ENCODE measurements at regions not wholly inside any gene's neighbourhood (a gene's known extent, or its start where the extent isn't known, plus 50 kb on each side); places are given as distances from the start of the nearest gene placed in this dataset.

- Mint-ChIP-seq H3K27ac (no peak overlapping the region), H3K27me3 (ENCODE audit: insufficient read depth) (no peaks in the 10 kb centered on the region), H3K4me3 (no peak overlapping the region), H3K4me1 (ENCODE audit: low read depth) (no peaks in the 10 kb centered on the region), H3K36me3 (ENCODE audit: low read depth) (peaks cover 3% of the 10 kb centered on the region; the same call in 1 of the 2 replicates), H3K9me3 (peaks cover 46% of the 10 kb centered on the region)
- TF ChIP-seq CTCF (IDR thresholded peaks at IDR 0.05) = no peak
- no peak for DNase-seq
Measured at GRCh38 chr4:18201885-18202284, 180.3 kb upstream of the LCORL start.

DNA sequence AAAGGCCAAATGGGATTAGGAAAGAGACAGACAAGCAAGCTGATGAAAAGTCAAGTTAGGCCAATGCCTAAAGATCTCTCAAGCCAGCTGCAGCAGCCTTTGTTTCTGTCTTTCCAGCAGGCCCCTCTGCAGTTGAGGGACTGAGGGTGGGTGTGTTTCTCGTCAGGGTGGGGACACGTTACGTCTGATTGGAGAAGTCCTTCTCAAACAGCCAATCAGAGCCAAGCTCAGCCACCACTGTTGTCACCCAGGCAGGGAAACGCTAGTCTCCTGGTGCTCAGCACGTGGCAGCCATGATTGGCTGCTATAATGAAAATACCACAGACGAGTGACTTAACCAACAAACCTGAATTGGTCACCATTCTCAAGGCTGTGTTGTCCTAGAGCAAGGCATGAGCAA lies 177.1 kb upstream of the LCORL start:
- no peak for DNase-seq
- H3K27me3 Mint-ChIP-seq (ENCODE audit: insufficient read depth) = no peaks in the 10 kb centered on the region
- no peak for TF ChIP-seq CTCF (IDR thresholded peaks at IDR 0.05)
- peaks cover 4% of the 10 kb centered on the region; the same call in 1 of the 2 replicates for H3K36me3 Mint-ChIP-seq (ENCODE audit: low read depth)
- no peak overlapping the region for H3K4me3 Mint-ChIP-seq
- no peaks in the 10 kb centered on the region for H3K4me1 Mint-ChIP-seq (ENCODE audit: low read depth)
- no peak overlapping the region for H3K27ac Mint-ChIP-seq
- H3K9me3 Mint-ChIP-seq = peaks cover 75% of the 10 kb centered on the region

DNA sequence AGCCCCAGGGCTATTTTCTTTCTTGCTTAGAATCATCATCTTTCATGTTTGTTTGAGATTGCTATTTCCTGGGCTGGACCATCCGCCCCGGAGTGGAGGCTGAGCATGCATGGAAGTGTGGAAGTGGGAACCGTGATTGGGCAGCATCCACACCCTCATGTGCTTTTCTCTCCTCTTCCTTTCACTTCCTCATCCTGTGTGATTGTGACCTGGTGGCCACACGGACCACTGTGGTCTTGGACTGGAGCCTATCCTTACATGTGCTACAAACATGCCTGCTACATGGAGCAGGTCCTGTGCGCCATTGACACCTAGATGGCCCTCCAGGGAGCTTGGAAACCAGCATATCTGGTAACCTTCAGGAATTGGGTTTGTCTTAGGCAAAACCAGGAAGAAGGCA lies 175.9 kb upstream of the LCORL start:
- H3K4me1 Mint-ChIP-seq (ENCODE audit: low read depth) = no peaks in the 10 kb centered on the region

DNA sequence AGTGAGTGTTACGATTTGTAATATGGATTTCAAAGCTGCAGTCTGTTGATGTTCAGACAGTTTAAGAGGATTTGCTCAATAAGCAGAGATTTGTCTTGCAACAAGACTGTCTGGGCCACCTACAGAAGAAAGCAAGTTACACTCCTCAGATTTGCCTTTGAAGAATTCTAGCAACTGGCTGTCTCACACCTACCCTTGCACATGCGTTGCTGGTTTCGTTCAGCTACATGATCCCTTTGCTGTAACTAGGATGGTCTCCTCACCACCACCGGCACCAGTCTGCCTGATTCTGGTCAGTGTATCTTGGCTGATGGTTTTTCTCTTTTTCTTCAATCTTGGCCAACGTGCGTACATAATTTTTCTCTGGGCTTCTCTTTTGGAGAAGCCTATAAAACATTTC lies 172.7 kb upstream of the LCORL start:
- H3K27me3 Mint-ChIP-seq (ENCODE audit: insufficient read depth) = no peaks in the 10 kb centered on the region
- no peak overlapping the region for H3K4me3 Mint-ChIP-seq
- peaks cover 4% of the 10 kb centered on the region; the same call in 1 of the 2 replicates for H3K36me3 Mint-ChIP-seq (ENCODE audit: low read depth)

More for the DNA sequence above, 175.9 kb upstream of the LCORL start:
- DNase-seq = no peak
- Mint-ChIP-seq H3K27me3 (ENCODE audit: insufficient read depth) (no peaks in the 10 kb centered on the region), H3K36me3 (ENCODE audit: low read depth) (peaks cover 4% of the 10 kb centered on the region; the same call in 1 of the 2 replicates), H3K27ac (no peak overlapping the region), H3K9me3 (peaks cover 80% of the 10 kb centered on the region), H3K4me3 (no peak overlapping the region)
- no peak for TF ChIP-seq CTCF (IDR thresholded peaks at IDR 0.05)

DNA sequence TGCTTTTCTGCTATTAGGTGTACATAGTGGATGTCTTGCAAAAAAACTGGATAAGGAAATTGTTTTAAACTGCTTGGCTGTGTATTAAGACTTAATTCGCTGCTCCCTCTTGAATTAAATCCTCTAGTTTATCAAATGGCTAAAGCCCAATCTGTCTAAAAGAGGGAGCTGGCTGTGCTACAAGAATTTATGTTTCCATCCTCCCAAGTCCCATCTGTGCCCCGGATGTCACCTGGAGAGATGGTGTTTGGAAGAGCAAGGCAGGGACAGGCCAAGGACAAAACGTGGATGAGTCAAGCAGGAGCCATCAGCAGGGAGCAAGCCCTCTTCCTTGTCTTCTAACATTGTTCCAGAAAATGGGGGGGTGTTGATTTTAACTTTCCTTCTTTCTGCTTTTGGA lies 171.3 kb upstream of the LCORL start:
- peaks cover 4% of the 10 kb centered on the region; the same call in 1 of the 2 replicates for H3K36me3 Mint-ChIP-seq (ENCODE audit: low read depth)
- no peaks in the 10 kb centered on the region for H3K27me3 Mint-ChIP-seq (ENCODE audit: insufficient read depth)

More for the DNA sequence above, 172.7 kb upstream of the LCORL start:
- no peak for DNase-seq
- no peak overlapping the region for H3K27ac Mint-ChIP-seq
- peaks cover 63% of the 10 kb centered on the region for H3K9me3 Mint-ChIP-seq
- H3K4me1 Mint-ChIP-seq (ENCODE audit: low read depth) = no peaks in the 10 kb centered on the region
- no peak for TF ChIP-seq CTCF (IDR thresholded peaks at IDR 0.05)

More for the DNA sequence above, 171.3 kb upstream of the LCORL start:
- Mint-ChIP-seq H3K4me1 (ENCODE audit: low read depth) (no peaks in the 10 kb centered on the region), H3K4me3 (no peak overlapping the region), H3K27ac (no peak overlapping the region), H3K9me3 (peaks cover 58% of the 10 kb centered on the region)
- no peak for DNase-seq
- no peak for TF ChIP-seq CTCF (IDR thresholded peaks at IDR 0.05)
